ENCODE measurements at regions not wholly inside any gene's neighbourhood (a gene's known extent, or its start where the extent isn't known, plus 50 kb on each side); places are given as distances from the start of the nearest gene placed in this dataset.
"Not testable (repeated sequence)": the region's sequence is repeated elsewhere in the genome, so short reads cannot be mapped to it uniquely, and the experiment has no call there.

- WGBS, 2 donors (ENCODE audit: extremely low coverage in 2 of 2, insufficient read length in 2 of 2, insufficient replicate concordance in 1 of 2), result no CpG with 5 or more reads among the region's 5 CpGs
- no peak overlapping the region for H2BK5ac ChIP-seq (ENCODE audit: low read length)
- H4K8ac ChIP-seq (ENCODE audit: low read depth, low read length), result no peak overlapping the region
- no peak overlapping the region for H3K9ac ChIP-seq (ENCODE audit: low read depth, low read length, poor library complexity)
- no peak overlapping the region for H3K4me2 ChIP-seq (ENCODE audit: insufficient read depth, low read length, poor library complexity, severe bottlenecking)
- no peak overlapping the region for H2AK5ac ChIP-seq (ENCODE audit: low read depth, low read length)
- no peak overlapping the region for H2BK15ac ChIP-seq (ENCODE audit: low read length)
- DNase-seq (ENCODE audit: low spot score), result no peak
- H3K23ac ChIP-seq (ENCODE audit: low read depth, low read length, poor library complexity), result no peak overlapping the region
- no peaks in the 10 kb centered on the region for H3K79me1 ChIP-seq (ENCODE audit: low read depth, low read length)
- H3K18ac ChIP-seq (ENCODE audit: low read length), result no peak overlapping the region
- no peaks in the 10 kb centered on the region for H3K27me3 ChIP-seq (ENCODE audit: control insufficient read depth in 3 of 3, insufficient read depth in 3 of 3, low read depth in 1 of 3, low read length in 3 of 3)
- H2AFZ ChIP-seq (ENCODE audit: low read length), result no peak overlapping the region
- no peaks in the 10 kb centered on the region for H3K36me3 ChIP-seq (replicated peaks in 1 of 2; ENCODE audit: control insufficient read depth in 2 of 2, insufficient read depth in 2 of 2, low read length in 2 of 2)
- no peak overlapping the region for H2BK120ac ChIP-seq (ENCODE audit: low read depth, low read length)
- H3K9me3 ChIP-seq (replicated peaks in 1 of 2; ENCODE audit: control insufficient read depth in 2 of 2, insufficient read depth in 1 of 2, low read depth in 1 of 2, low read length in 2 of 2), result peaks cover 0 to 3% of the 10 kb centered on the region in 2 donors
- H3K4me3 ChIP-seq (ENCODE audit: low read length in 2 of 2), result no peak overlapping the region
- H2BK12ac ChIP-seq (ENCODE audit: low read length), result no peak overlapping the region
- H3K4me1 ChIP-seq (ENCODE audit: control insufficient read depth in 2 of 2, insufficient read depth in 1 of 2, low read depth in 1 of 2, low read length in 2 of 2), result no peaks in the 10 kb centered on the region
- H3K27ac ChIP-seq (replicated peaks; ENCODE audit: low read length), result no peak overlapping the region
- no peak overlapping the region for H3K14ac ChIP-seq (ENCODE audit: low read length)
- H3K4ac ChIP-seq (ENCODE audit: low read length), result no peak overlapping the region
- H4K91ac ChIP-seq (ENCODE audit: low read depth, low read length, poor library complexity), result no peak overlapping the region
Observed at GRCh38 chr5:156087577-156088110, 239.3 kb upstream of the SGCD start.

DNA sequence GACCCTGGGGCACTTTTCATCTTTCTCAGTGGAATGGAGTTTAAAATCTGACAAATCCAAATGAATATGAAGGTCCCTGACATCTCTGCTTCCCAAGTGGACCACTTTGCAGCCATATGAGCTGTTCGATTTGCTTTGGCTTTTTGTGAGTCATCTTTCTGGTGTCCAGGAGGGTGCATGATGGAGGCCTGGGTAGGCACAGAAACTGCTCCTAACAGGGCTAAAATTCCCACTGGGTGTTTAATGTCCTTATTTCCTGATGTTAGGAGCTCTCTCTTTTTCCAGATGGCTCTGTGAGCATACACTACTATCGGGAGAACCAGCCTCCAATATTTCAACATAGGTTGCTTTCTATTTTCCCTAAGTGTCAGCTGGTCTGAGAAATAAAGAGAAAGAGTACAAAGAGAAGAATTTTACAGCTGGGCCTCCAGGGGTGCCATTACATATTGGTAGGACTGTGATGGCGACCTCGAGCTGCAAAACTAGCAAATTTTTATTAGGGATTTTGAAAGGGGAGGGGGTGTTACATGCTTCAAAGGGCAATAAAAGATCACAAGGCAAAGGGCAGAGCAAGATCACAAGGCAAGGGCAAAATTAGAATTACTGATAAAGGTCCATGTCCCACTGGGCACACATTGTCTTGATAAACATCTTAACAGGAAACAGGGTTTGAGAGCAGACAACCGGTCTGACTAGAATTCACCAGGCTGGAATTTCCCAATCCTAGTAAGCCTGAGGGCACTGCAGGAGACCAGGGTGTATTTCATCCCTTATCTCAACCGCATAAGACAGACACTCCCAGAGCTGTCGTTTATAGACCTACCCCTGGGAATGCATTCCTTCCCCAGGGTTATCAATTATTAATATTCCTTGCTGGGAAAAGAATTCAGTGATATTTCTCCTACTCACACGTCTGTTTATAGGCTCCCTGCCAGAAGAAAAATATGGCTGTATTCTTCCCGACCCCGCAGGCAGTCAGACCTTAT is 236.7 kb upstream of the SGCD start:
- not testable (repeated sequence) for H2BK12ac ChIP-seq (ENCODE audit: low read length); H3K36me3 ChIP-seq (replicated peaks in 1 of 2; ENCODE audit: control insufficient read depth in 2 of 2, insufficient read depth in 2 of 2, low read length in 2 of 2); H3K27ac ChIP-seq (replicated peaks; ENCODE audit: low read length); H2BK120ac ChIP-seq (ENCODE audit: low read depth, low read length); H3K79me1 ChIP-seq (ENCODE audit: low read depth, low read length); H3K4ac ChIP-seq (ENCODE audit: low read length); H3K27me3 ChIP-seq (ENCODE audit: control insufficient read depth in 3 of 3, insufficient read depth in 3 of 3, low read depth in 1 of 3, low read length in 3 of 3); H2BK15ac ChIP-seq (ENCODE audit: low read length); H2AK5ac ChIP-seq (ENCODE audit: low read depth, low read length); H3K9ac ChIP-seq (ENCODE audit: low read depth, low read length, poor library complexity); H4K91ac ChIP-seq (ENCODE audit: low read depth, low read length, poor library complexity); H2AFZ ChIP-seq (ENCODE audit: low read length); H3K4me2 ChIP-seq (ENCODE audit: insufficient read depth, low read length, poor library complexity, severe bottlenecking); H2BK5ac ChIP-seq (ENCODE audit: low read length); DNase-seq (ENCODE audit: low spot score); H4K8ac ChIP-seq (ENCODE audit: low read depth, low read length); H3K14ac ChIP-seq (ENCODE audit: low read length); H3K9me3 ChIP-seq (replicated peaks in 1 of 2; ENCODE audit: control insufficient read depth in 2 of 2, insufficient read depth in 1 of 2, low read depth in 1 of 2, low read length in 2 of 2); H3K23ac ChIP-seq (ENCODE audit: low read depth, low read length, poor library complexity); H3K4me3 ChIP-seq (ENCODE audit: low read length in 2 of 2); H3K18ac ChIP-seq (ENCODE audit: low read length); H3K4me1 ChIP-seq (ENCODE audit: control insufficient read depth in 2 of 2, insufficient read depth in 1 of 2, low read depth in 1 of 2, low read length in 2 of 2)
- no CpG with 5 or more reads among the region's 10 CpGs for WGBS, 2 donors (ENCODE audit: extremely low coverage in 2 of 2, insufficient read length in 2 of 2, insufficient replicate concordance in 1 of 2)

GRCh38 chr5:156093024-156093423 is 233.9 kb upstream of the SGCD start:
- no peaks in the 10 kb centered on the region for H3K27me3 ChIP-seq (ENCODE audit: control insufficient read depth in 3 of 3, insufficient read depth in 3 of 3, low read depth in 1 of 3, low read length in 3 of 3)
- no peak overlapping the region for H3K18ac ChIP-seq (ENCODE audit: low read length)
- H3K4me1 ChIP-seq (ENCODE audit: control insufficient read depth in 2 of 2, insufficient read depth in 1 of 2, low read depth in 1 of 2, low read length in 2 of 2), result peaks cover 0 to 4% of the 10 kb centered on the region in 2 donors
- H3K4me3 ChIP-seq (ENCODE audit: low read length in 2 of 2), result no peak overlapping the region
- H3K9me3 ChIP-seq (replicated peaks in 1 of 2; ENCODE audit: control insufficient read depth in 2 of 2, insufficient read depth in 1 of 2, low read depth in 1 of 2, low read length in 2 of 2), result peaks cover 0 to 5% of the 10 kb centered on the region in 2 donors
- H3K4ac ChIP-seq (ENCODE audit: low read length), result no peak overlapping the region
- no peak overlapping the region for H4K8ac ChIP-seq (ENCODE audit: low read depth, low read length)
- no peak overlapping the region for H3K4me2 ChIP-seq (ENCODE audit: insufficient read depth, low read length, poor library complexity, severe bottlenecking)
- H3K23ac ChIP-seq (ENCODE audit: low read depth, low read length, poor library complexity), result no peak overlapping the region
- H2BK120ac ChIP-seq (ENCODE audit: low read depth, low read length), result no peak overlapping the region
- no peak overlapping the region for H2AFZ ChIP-seq (ENCODE audit: low read length)
- no peak overlapping the region for H2AK5ac ChIP-seq (ENCODE audit: low read depth, low read length)
- WGBS, 2 donors (ENCODE audit: extremely low coverage in 2 of 2, insufficient read length in 2 of 2, insufficient replicate concordance in 1 of 2), result no CpG with 5 or more reads among the region's 2 CpGs
- no peak overlapping the region for H4K91ac ChIP-seq (ENCODE audit: low read depth, low read length, poor library complexity)
- no peak overlapping the region for H3K9ac ChIP-seq (ENCODE audit: low read depth, low read length, poor library complexity)
- no peaks in the 10 kb centered on the region for H3K79me1 ChIP-seq (ENCODE audit: low read depth, low read length)
- H2BK5ac ChIP-seq (ENCODE audit: low read length), result no peak overlapping the region
- no peak overlapping the region for H3K14ac ChIP-seq (ENCODE audit: low read length)
- H2BK15ac ChIP-seq (ENCODE audit: low read length), result no peak overlapping the region
- H2BK12ac ChIP-seq (ENCODE audit: low read length), result no peak overlapping the region
- no peaks in the 10 kb centered on the region for H3K36me3 ChIP-seq (replicated peaks in 1 of 2; ENCODE audit: control insufficient read depth in 2 of 2, insufficient read depth in 2 of 2, low read length in 2 of 2)
- no peak for DNase-seq (ENCODE audit: low spot score)
- H3K27ac ChIP-seq (replicated peaks; ENCODE audit: low read length), result no peak overlapping the region

DNA sequence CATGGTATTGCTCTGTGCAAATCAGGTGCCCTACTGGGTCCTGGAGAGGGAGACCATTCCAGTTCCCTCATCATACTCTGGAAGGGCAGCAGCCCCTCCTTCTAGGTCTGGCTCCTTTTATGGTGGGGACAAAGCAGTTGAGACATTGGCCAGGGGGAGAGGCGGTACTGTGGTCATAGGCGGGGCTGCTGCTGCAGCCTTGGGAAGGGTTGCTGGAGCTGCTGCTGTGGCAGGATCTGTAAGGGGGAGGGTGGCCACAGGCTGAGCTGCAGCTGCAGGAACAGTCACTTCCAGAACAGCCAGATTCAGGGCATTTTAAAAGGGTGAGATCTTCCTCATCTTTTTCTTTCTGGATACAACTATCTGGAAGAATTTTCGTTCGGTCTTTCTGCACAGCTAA is 233.0 kb upstream of the SGCD start:
- Histone ChIP-seq H3K4me2 (ENCODE audit: insufficient read depth, low read length, poor library complexity, severe bottlenecking) (no peak overlapping the region), H3K23ac (ENCODE audit: low read depth, low read length, poor library complexity) (no peak overlapping the region), H2BK15ac (ENCODE audit: low read length) (no peak overlapping the region), H3K79me1 (ENCODE audit: low read depth, low read length) (no peaks in the 10 kb centered on the region), H2AFZ (ENCODE audit: low read length) (no peak overlapping the region), H3K27ac (replicated peaks; ENCODE audit: low read length) (no peak overlapping the region), H3K9ac (ENCODE audit: low read depth, low read length, poor library complexity) (no peak overlapping the region), H2AK5ac (ENCODE audit: low read depth, low read length) (no peak overlapping the region), H2BK120ac (ENCODE audit: low read depth, low read length) (no peak overlapping the region), H3K14ac (ENCODE audit: low read length) (no peak overlapping the region), H3K18ac (ENCODE audit: low read length) (no peak overlapping the region), H4K8ac (ENCODE audit: low read depth, low read length) (no peak overlapping the region), H3K9me3 (replicated peaks in 1 of 2; ENCODE audit: control insufficient read depth in 2 of 2, insufficient read depth in 1 of 2, low read depth in 1 of 2, low read length in 2 of 2) (peaks cover 0 to 5% of the 10 kb centered on the region in 2 donors), H4K91ac (ENCODE audit: low read depth, low read length, poor library complexity) (no peak overlapping the region), H3K4me1 (ENCODE audit: control insufficient read depth in 2 of 2, insufficient read depth in 1 of 2, low read depth in 1 of 2, low read length in 2 of 2) (peaks cover 0 to 4% of the 10 kb centered on the region in 2 donors), H2BK12ac (ENCODE audit: low read length) (no peak overlapping the region), H3K4ac (ENCODE audit: low read length) (no peak overlapping the region), H2BK5ac (ENCODE audit: low read length) (no peak overlapping the region), H3K27me3 (ENCODE audit: control insufficient read depth in 3 of 3, insufficient read depth in 3 of 3, low read depth in 1 of 3, low read length in 3 of 3) (no peaks in the 10 kb centered on the region), H3K36me3 (replicated peaks in 1 of 2; ENCODE audit: control insufficient read depth in 2 of 2, insufficient read depth in 2 of 2, low read length in 2 of 2) (no peaks in the 10 kb centered on the region), H3K4me3 (ENCODE audit: low read length in 2 of 2) (no peak overlapping the region)
- peak; percentile 6 for DNase-seq (ENCODE audit: low spot score)
- WGBS, 2 donors (ENCODE audit: extremely low coverage in 2 of 2, insufficient read length in 2 of 2, insufficient replicate concordance in 1 of 2), result no CpG with 5 or more reads among the region's 4 CpGs
